Bronchial epithelial cell (primary cell): ENCODE measurements at regions not wholly inside any gene's neighbourhood (a gene's known extent, or its start where the extent isn't known, plus 50 kb on each side); places are given as distances from the start of the nearest gene placed in this dataset.

Source experiments
- DNase-seq: peaks from one replicate; pipeline ENCODE4 v3.0.0-alpha.2; 2010; ENCODE audit warnings: low read depth
- FAIRE-seq: peaks from 2 replicates; lab custom pipeline; 2011; peaks lifted over from hg19 to GRCh38; lab: Jason Lieb, UNC
- H3K27me3 ChIP-seq: 2 replicates; pipeline ENCODE4 v1.5.1; 2011; ENCODE audit warnings: low read length; ENCODE audit not compliant: control insufficient read depth, insufficient read depth
- H3K36me3 ChIP-seq: 2 replicates; pipeline ENCODE4 v1.5.1; 2011; ENCODE audit warnings: low read length; ENCODE audit not compliant: control insufficient read depth, insufficient read depth
- H3K4me3 ChIP-seq: 2 replicates; pipeline ENCODE4 v1.5.1; 2011; ENCODE audit warnings: mild to moderate bottlenecking, low read depth, low read length, control low read depth
- TF ChIP-seq, protein P1 (sequence below): IDR thresholded peaks from 2 replicates; pipeline ENCODE4 v1.5.1; 2011; ENCODE audit warnings: mild to moderate bottlenecking, moderate library complexity, low read length, control low read depth, inconsistent platforms; ENCODE audit not compliant: insufficient read depth, severe bottlenecking

DNA sequence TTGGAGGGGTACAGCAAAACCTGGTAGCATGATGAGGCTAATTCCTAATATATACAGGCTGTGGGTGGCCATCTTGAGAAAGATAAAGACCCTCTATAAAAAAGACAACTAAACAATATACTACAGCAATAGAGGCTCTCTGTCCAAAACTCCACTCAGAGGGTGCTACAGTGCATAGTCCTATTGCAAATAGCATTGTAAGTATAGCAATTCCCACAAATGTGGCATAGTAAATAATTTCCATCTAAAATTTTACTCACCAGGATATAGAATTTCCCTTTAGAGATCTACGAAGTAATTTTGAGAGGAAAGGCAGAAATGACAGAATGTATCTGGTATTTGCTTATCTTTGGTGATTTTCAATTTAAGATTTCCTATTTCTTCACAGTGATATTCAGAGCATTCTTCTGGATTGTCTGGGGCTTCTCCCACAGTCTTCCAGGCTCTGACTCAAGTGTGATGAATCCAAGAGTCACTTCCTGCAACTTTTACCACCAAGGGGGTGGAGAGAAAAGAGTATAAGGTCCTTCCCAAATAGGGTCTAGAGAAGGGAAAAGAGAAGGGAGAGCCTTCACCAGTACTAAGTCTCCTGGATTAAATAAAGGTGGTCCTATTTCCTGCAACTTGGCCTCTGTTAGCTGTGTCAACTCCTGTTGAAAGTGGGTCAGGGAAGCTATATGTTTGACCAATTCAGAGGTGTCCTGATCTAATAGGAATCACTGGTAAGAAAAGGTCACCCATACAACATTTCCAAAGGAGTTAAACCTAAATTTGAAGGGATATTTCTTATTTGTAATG lies 1054.7 kb upstream of the CNTN5 start:
- FAIRE-seq, result no peak
- no peaks in the 10 kb centered on the region for H3K27me3 ChIP-seq
- TF ChIP-seq, protein P1, sequence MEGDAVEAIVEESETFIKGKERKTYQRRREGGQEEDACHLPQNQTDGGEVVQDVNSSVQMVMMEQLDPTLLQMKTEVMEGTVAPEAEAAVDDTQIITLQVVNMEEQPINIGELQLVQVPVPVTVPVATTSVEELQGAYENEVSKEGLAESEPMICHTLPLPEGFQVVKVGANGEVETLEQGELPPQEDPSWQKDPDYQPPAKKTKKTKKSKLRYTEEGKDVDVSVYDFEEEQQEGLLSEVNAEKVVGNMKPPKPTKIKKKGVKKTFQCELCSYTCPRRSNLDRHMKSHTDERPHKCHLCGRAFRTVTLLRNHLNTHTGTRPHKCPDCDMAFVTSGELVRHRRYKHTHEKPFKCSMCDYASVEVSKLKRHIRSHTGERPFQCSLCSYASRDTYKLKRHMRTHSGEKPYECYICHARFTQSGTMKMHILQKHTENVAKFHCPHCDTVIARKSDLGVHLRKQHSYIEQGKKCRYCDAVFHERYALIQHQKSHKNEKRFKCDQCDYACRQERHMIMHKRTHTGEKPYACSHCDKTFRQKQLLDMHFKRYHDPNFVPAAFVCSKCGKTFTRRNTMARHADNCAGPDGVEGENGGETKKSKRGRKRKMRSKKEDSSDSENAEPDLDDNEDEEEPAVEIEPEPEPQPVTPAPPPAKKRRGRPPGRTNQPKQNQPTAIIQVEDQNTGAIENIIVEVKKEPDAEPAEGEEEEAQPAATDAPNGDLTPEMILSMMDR, result no peak
- H3K36me3 ChIP-seq, result no peaks in the 10 kb centered on the region
- H3K4me3 ChIP-seq, result no peak overlapping the region
- DNase-seq, result peak; percentile 96

DNA sequence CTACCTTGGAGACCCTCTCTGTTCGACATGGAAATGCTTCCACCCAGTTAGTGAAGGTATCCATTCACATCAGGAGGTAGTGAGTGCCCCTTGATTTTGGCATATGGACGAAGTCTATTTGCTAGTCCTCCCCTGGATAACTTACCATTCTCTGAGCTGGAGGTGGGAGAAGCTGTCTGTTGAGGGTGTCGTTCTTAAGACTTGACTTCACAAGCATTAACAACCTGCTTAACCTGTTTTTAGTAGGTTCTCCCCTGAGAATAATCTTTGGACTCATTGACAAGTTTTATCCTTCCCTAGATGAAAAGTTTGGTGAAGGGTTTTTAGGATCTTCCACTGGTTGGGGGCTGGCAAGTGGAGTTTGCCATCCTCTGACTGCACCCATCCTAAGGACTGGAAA lies 1053.8 kb upstream of the CNTN5 start:
- peak; percentile 64 for DNase-seq
- FAIRE-seq, result no peak
- Histone ChIP-seq H3K4me3 (no peak overlapping the region), H3K36me3 (no peaks in the 10 kb centered on the region), H3K27me3 (no peaks in the 10 kb centered on the region)
- TF ChIP-seq, protein P1, result no peak

DNA sequence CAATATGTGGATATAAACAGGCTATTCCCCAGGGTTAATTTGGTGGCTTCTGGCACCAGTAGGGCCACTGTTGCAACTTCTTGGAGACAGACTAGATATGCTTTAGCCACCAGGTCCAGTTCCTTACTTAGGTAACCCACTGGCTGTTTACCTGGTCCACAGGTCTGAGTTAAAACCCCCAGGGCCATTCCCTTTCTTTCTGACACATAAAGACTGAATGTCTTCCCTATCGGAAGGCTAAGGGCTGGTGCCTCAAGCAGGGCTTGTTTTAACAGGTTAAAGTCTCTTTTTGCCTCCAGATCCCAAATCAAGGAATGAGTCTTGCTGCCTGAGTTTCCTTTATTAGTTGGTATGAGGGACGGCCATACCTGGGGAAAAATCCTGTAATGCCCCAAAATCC lies 1052.7 kb upstream of the CNTN5 start:
- Histone ChIP-seq H3K4me3 (no peak overlapping the region), H3K27me3 (no peaks in the 10 kb centered on the region), H3K36me3 (no peaks in the 10 kb centered on the region)
- TF ChIP-seq, protein P1, result no peak
- DNase-seq (peak; percentile 83), FAIRE-seq (no peak)

DNA sequence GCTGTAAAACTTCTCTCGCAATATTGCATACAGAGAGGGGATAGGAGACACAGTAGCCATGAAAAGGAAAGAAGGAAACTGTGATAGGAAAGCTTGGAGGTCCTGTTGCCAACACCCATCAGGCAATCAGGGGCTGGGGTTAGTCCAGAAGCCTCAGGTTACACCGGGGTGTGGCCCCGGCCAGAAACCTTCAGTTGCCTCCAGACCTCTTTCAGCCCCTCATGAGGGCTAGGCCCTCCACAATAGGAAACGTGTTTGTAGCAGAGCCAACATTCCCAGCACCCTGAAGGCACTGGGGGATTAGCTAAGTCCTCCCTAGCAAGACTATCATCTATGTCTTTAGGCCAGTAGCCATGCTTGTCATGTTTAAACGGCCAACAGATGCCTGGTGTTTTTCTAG lies 1048.0 kb upstream of the CNTN5 start:
- H3K27me3 ChIP-seq, result no peaks in the 10 kb centered on the region
- no peaks in the 10 kb centered on the region for H3K36me3 ChIP-seq
- TF ChIP-seq, protein P1, result no peak
- no peak for DNase-seq
- H3K4me3 ChIP-seq, result no peak overlapping the region
- no peak for FAIRE-seq

DNA sequence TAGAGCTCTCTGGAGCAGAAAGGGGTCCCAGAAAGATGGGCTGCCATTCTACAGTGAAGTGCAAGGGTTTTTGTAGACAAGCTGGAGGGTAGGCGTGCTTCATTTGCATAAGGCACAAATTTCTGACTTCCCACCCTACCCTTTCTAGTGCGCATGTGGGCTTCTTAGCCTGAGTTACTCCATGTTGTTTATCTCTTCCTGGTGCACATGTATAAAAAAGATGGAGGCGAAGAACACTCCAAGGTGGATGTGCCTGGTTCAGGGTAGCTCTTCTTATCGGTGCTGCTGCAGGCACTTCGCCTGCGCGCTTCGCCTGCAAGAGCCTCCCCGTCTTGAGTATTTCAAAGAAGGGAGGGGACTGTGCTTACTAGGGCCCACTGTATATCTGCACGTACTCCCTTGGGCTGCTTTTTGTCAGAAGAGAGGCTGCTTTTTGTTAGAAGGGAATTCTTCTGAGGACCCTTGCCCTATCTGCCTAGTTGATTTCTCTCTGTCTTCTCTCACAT lies 1047.3 kb upstream of the CNTN5 start:
- Histone ChIP-seq H3K36me3 (no peaks in the 10 kb centered on the region), H3K27me3 (no peaks in the 10 kb centered on the region), H3K4me3 (no peak overlapping the region)
- DNase-seq, result no peak
- TF ChIP-seq, protein P1, result no peak
- FAIRE-seq, result no peak
